RWPE2 (cell line): ENCODE measurements at regions not wholly inside any gene's neighbourhood (a gene's known extent, or its start where the extent isn't known, plus 50 kb on each side); places are given as distances from the start of the nearest gene placed in this dataset.
"Not testable (repeated sequence)": the region's sequence is repeated elsewhere in the genome, so short reads cannot be mapped to it uniquely, and the experiment has no call there.

Experiments
- ATAC-seq: fragments of 200-7000 bp; cut with Tn5 transposase; 3 replicates; pipeline ENCODE4 v1.9.1; 2021; ENCODE audit warnings: low read depth
- DNase-seq: peaks from one replicate; pipeline ENCODE4 v3.0.0-alpha.2; 2020; ENCODE audit warnings: low spot score
- H3K27ac ChIP-seq: fragments of 450-650 bp; 2 replicates; pipeline ENCODE4 v1.5.1; 2017; ENCODE audit warnings: mild to moderate bottlenecking; ENCODE audit not compliant: poor library complexity, severe bottlenecking
- H3K27me3 ChIP-seq: fragments of 250-450 bp; sonication (Bioruptor Pico); 2 replicates; pipeline ENCODE4 v1.5.1; 2021; ENCODE audit warnings: mild to moderate bottlenecking, moderate library complexity; ENCODE audit not compliant: insufficient read depth, poor library complexity, severe bottlenecking
- H3K36me3 ChIP-seq: fragments of 250-450 bp; sonication (Bioruptor Pico); 2 replicates; pipeline ENCODE4 v1.5.1; 2020; ENCODE audit warnings: low read depth, mild to moderate bottlenecking, moderate library complexity
- H3K4me1 ChIP-seq: fragments of 250-450 bp; sonication (Bioruptor Pico); 2 replicates; pipeline ENCODE4 v1.5.1; 2021; ENCODE audit warnings: mild to moderate bottlenecking, moderate library complexity; ENCODE audit not compliant: insufficient read depth, poor library complexity, severe bottlenecking
- H3K4me3 ChIP-seq: fragments of 250-450 bp; sonication (Bioruptor Pico); 2 replicates; pipeline ENCODE4 v1.5.1; 2021; ENCODE audit warnings: mild to moderate bottlenecking, moderate library complexity; ENCODE audit not compliant: severe bottlenecking
- H3K9me3 ChIP-seq: fragments of 250-450 bp; sonication (Bioruptor Pico); 2 replicates; pipeline ENCODE4 v1.5.1; 2021; ENCODE audit warnings: mild to moderate bottlenecking, moderate library complexity; ENCODE audit not compliant: severe bottlenecking
- CTCF ChIP-seq: fragments of 450-650 bp; IDR thresholded peaks from one replicate; pipeline ENCODE4 v1.5.1; 2017; ENCODE audit warnings: mild to moderate bottlenecking, moderate library complexity; ENCODE audit not compliant: poor library complexity, severe bottlenecking

DNA sequence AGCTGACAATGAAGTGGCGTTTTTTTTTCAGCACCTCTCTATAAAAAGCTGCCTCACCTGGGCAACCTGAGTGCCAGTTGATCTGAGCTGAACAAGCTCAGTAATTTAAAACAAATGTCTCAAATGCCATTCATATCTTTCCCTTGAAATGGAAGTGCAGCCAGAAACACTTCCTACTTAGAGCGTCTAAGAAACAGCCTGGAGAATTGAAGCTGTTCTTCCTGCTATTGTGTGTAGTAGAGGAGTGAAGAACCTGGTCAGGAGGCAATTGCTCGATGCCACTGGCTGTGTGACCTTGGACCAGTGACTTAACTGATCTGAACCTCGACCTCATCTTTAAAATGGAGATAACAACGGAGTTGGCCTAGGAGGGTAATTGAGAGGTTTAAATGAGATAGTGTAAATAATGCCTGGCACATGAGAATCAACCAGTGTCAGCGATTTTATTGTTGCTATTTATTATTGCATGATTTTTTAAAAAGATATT, 95.4 kb upstream of the FOXQ1 start:
- no peak overlapping the region for H3K4me3 ChIP-seq
- no peaks in the 10 kb centered on the region for H3K27me3 ChIP-seq
- no peak for ATAC-seq
- no peaks in the 10 kb centered on the region for H3K4me1 ChIP-seq
- no peak for TF ChIP-seq CTCF
- H3K36me3 ChIP-seq, result no peaks in the 10 kb centered on the region
- H3K27ac ChIP-seq, result no peak overlapping the region
- no peaks in the 10 kb centered on the region for H3K9me3 ChIP-seq
- no peak for DNase-seq

GRCh38 chr6:1215884-1216487, 95.9 kb upstream of the FOXQ1 start:
- DNase-seq (no peak), ATAC-seq (no peak)
- no peak overlapping the region for H3K27ac ChIP-seq
- H3K4me3 ChIP-seq, result no peak overlapping the region
- H3K4me1 ChIP-seq, result no peaks in the 10 kb centered on the region
- H3K27me3 ChIP-seq, result no peaks in the 10 kb centered on the region
- H3K9me3 ChIP-seq, result no peaks in the 10 kb centered on the region
- TF ChIP-seq CTCF, result no peak
- H3K36me3 ChIP-seq, result no peaks in the 10 kb centered on the region

DNA sequence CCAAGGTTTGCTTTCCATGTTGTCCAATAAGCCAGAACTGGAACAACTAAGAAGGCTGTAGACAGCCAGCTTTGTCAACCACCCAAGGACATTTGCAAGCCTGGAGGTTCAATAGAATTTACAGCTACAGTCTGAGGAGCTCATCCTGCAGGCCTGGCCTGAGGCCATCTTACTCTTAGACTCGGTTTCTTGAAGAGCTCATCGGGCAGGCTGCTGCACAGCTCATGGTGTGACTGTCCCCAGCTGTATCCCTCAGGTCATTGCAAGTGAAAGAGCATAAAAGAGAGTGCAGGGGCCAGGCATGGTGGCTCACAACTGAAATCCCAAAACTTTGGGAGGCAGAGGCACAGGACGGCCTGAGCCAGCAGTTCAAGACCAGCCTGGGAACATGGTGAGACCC, 96.9 kb upstream of the FOXQ1 start:
- no peak for DNase-seq
- no peak for TF ChIP-seq CTCF
- no peak for ATAC-seq
- Histone ChIP-seq H3K36me3 (no peaks in the 10 kb centered on the region), H3K27me3 (no peaks in the 10 kb centered on the region), H3K27ac (no peak overlapping the region), H3K4me3 (no peak overlapping the region), H3K4me1 (no peaks in the 10 kb centered on the region), H3K9me3 (no peaks in the 10 kb centered on the region)

DNA sequence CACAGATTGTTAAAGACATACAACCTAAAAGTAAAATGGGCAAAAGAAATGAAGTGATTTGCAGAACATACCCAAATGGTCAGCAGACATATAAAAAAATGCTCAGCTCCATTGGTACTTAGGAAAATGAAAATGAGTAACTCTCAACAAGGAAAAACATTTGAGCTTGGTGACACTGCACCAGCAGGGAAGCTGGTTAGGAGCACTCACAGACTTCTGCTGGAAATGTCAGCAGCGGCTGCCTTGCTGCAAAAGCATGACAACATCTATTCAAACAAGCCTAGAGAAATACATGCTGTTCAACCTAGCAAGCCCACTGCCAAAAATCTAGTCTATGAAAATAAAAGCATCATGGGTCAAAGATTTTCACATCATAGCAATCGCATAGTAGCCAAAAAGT, 99.0 kb upstream of the FOXQ1 start:
- no peak for TF ChIP-seq CTCF
- Histone ChIP-seq H3K4me1 (peaks cover 4% of the 10 kb centered on the region), H3K9me3 (no peaks in the 10 kb centered on the region), H3K4me3 (no peak overlapping the region), H3K27me3 (no peaks in the 10 kb centered on the region), H3K36me3 (no peaks in the 10 kb centered on the region), H3K27ac (no peak overlapping the region)
- DNase-seq (no peak), ATAC-seq (no peak)

DNA sequence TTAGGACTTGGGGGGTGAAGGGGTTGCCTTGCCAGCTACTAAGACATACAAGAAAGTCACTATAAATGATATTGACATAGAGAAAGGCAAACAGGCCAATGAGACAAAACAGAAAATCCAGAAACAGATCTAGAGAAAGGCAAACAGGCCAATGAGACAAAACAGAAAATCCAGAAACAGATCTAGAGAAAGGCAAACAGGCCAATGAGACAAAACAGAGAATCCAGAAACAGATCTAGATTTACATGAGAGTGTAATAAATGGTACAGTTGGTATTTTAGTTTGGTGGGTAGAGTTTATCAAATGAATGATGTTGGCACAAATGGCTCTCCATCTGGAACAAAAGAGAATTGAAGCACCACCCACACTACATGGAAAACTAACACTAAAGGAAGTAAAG, 99.8 kb upstream of the FOXQ1 start:
- H3K27me3 ChIP-seq, H3K9me3 ChIP-seq, DNase-seq, H3K27ac ChIP-seq, H3K4me1 ChIP-seq, H3K36me3 ChIP-seq, H3K4me3 ChIP-seq, ATAC-seq: not testable (repeated sequence)

DNA sequence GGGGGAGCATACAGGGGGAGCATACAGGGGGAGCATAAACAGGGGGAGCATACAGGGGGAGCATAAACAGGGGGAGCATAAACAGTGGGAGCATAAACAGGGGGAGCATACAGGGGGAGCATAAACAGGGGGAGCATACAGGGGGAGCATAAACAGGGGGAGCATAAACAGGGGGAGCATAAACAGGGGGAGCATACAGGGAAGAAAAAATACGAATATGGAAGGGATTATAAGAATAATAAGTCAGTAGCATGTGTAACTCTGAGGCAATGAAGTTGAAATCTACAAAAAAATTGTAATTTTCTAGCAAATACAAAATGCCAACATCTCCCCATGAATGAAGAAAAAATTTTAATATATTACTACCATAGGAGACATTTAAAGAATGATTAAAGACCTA, 101.3 kb upstream of the FOXQ1 start:
- not testable (repeated sequence) for H3K27ac ChIP-seq, H3K36me3 ChIP-seq, ATAC-seq, DNase-seq, H3K4me3 ChIP-seq, H3K4me1 ChIP-seq, H3K27me3 ChIP-seq, H3K9me3 ChIP-seq
